ENCODE measurements at regions not wholly inside any gene's neighbourhood (a gene's known extent, or its start where the extent isn't known, plus 50 kb on each side); places are given as distances from the start of the nearest gene placed in this dataset.

GRCh38 chr6:163768905-163769304, 354.4 kb downstream of the QKI start:
- TF ChIP-seq POLR2AphosphoS5 (IDR thresholded peaks at IDR 0.05; ENCODE audit: borderline replicate concordance, low read depth, low read length), result no peak
- no peak for TF ChIP-seq EZH2 (IDR thresholded peaks at IDR 0.05)
